Chondrocyte (in vitro differentiated cells): ENCODE measurements at regions not wholly inside any gene's neighbourhood (a gene's known extent, or its start where the extent isn't known, plus 50 kb on each side); places are given as distances from the start of the nearest gene placed in this dataset.

ENCODE experiments used
- DNase-seq: peaks from one replicate; pipeline ENCODE4 v3.0.0; 2021; ENCODE audit warnings: mixed read lengths, low spot score
- H3K27ac Mint-ChIP-seq: one replicate; pipeline ENCODE4 v1.8.0; 2021; ENCODE audit warnings: mild to moderate bottlenecking, moderate library complexity, mixed read lengths; ENCODE audit not compliant: unreplicated experiment
- H3K27me3 Mint-ChIP-seq: 2 replicates; pipeline ENCODE4 v1.8.0; 2021; ENCODE audit warnings: low read depth, mixed read lengths
- H3K36me3 Mint-ChIP-seq: 2 replicates; pipeline ENCODE4 v1.8.0; 2021; ENCODE audit warnings: low read depth, mixed read lengths
- H3K4me1 Mint-ChIP-seq: 2 replicates; pipeline ENCODE4 v1.8.0; 2021; ENCODE audit warnings: low read depth, mild to moderate bottlenecking, mixed read lengths
- H3K4me3 Mint-ChIP-seq: one replicate; pipeline ENCODE4 v1.8.0; 2021; ENCODE audit warnings: mild to moderate bottlenecking, moderate library complexity, mixed read lengths; ENCODE audit not compliant: unreplicated experiment
- H3K9me3 Mint-ChIP-seq: 2 replicates; pipeline ENCODE4 v1.8.0; 2021; ENCODE audit warnings: low read depth, mixed read lengths
- TF ChIP-seq, protein P1 (sequence below): fragments of 200-600 bp; sonication (generic); IDR thresholded peaks from 2 replicates; pipeline ENCODE4 v1.5.0; 2021; ENCODE audit warnings: antibody characterized with exemption, mild to moderate bottlenecking, moderate library complexity

DNA sequence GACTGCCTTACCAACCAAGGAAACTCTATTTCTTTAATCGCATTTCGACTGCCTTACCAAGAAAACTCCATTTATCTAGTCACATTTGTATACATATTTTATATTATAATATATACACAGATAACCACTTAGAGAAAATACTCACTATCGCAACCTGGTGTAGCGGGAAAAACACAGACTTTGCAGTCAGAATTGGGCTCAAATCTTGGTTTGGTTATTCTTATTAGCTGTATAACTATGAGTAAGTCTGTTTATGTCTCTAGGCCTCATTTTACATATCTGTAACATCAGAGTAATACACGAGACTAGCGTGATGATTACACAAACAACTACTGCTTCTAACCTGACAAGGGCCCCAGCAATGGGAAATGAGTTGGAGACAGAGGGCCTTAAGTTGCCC is 127.5 kb upstream of the POU5F2 start:
- Mint-ChIP-seq H3K27me3 (no peaks in the 10 kb centered on the region), H3K4me3 (no peak overlapping the region)
- TF ChIP-seq, protein P1, sequence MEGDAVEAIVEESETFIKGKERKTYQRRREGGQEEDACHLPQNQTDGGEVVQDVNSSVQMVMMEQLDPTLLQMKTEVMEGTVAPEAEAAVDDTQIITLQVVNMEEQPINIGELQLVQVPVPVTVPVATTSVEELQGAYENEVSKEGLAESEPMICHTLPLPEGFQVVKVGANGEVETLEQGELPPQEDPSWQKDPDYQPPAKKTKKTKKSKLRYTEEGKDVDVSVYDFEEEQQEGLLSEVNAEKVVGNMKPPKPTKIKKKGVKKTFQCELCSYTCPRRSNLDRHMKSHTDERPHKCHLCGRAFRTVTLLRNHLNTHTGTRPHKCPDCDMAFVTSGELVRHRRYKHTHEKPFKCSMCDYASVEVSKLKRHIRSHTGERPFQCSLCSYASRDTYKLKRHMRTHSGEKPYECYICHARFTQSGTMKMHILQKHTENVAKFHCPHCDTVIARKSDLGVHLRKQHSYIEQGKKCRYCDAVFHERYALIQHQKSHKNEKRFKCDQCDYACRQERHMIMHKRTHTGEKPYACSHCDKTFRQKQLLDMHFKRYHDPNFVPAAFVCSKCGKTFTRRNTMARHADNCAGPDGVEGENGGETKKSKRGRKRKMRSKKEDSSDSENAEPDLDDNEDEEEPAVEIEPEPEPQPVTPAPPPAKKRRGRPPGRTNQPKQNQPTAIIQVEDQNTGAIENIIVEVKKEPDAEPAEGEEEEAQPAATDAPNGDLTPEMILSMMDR = no peak

GRCh38 chr5:93850311-93850710 is 108.9 kb upstream of the POU5F2 start:
- TF ChIP-seq, protein P1 = no peak
- H3K36me3 Mint-ChIP-seq = peaks cover 2% of the 10 kb centered on the region
- peaks cover 4% of the 10 kb centered on the region for H3K4me1 Mint-ChIP-seq
- no peak overlapping the region for H3K4me3 Mint-ChIP-seq
- peaks cover 3% of the 10 kb centered on the region for H3K9me3 Mint-ChIP-seq
- no peak for DNase-seq
- no peak overlapping the region for H3K27ac Mint-ChIP-seq
- H3K27me3 Mint-ChIP-seq = no peaks in the 10 kb centered on the region

More for the DNA sequence above, 127.5 kb upstream of the POU5F2 start:
- no peak overlapping the region for H3K27ac Mint-ChIP-seq
- no peaks in the 10 kb centered on the region for H3K36me3 Mint-ChIP-seq
- H3K4me1 Mint-ChIP-seq = no peaks in the 10 kb centered on the region
- no peaks in the 10 kb centered on the region for H3K9me3 Mint-ChIP-seq
- no peak for DNase-seq

DNA sequence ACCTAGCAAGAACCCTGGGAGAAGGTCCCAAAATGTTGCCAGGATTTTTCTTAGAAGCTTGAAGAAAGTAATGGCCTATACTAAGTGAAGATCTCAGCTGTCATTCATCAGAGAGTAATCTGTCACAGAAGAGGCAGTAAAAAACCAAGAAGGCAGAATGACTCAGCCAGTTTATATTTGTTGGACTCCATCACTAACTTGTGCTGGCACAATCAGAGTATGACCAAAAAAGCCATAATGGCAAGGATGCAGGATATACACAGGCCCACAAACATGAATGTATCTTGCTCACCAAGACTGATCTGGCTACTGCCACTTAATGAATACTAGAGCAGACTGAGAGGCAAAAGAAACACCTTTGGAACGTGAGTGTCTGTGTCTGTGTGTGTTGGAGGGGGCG is 104.0 kb upstream of the POU5F2 start:
- no peak for DNase-seq
- TF ChIP-seq, protein P1 = no peak
- no peak overlapping the region for H3K27ac Mint-ChIP-seq
- H3K4me1 Mint-ChIP-seq = peaks cover 4% of the 10 kb centered on the region
- no peak overlapping the region for H3K4me3 Mint-ChIP-seq
- peaks cover 22% of the 10 kb centered on the region for H3K9me3 Mint-ChIP-seq
- H3K36me3 Mint-ChIP-seq = peaks cover 19% of the 10 kb centered on the region
- H3K27me3 Mint-ChIP-seq = no peaks in the 10 kb centered on the region

DNA sequence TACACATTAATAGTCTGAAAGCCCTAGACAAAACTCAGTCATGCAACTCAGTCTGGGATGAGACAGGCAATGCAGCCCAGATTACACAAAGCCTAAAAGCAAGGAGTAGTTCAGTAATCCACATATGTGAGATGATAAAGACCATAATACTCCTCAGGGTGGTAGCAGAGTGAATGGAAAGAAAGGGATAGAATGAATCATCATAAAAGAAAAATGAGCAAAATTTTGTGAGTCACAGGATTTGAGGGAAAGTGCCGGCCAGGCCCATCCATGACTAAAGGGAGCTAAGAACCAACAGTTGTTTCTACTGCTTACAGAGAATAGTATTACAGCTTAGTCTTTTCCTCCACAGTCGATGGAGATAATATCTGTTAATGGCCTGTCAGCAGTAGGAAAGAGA is 90.0 kb upstream of the POU5F2 start:
- Mint-ChIP-seq H3K4me3 (no peak overlapping the region), H3K27ac (peak overlapping the region; percentile 53), H3K9me3 (peaks cover 12% of the 10 kb centered on the region), H3K27me3 (no peaks in the 10 kb centered on the region), H3K36me3 (peaks cover 1% of the 10 kb centered on the region), H3K4me1 (peaks cover 9% of the 10 kb centered on the region)
- TF ChIP-seq, protein P1 = peak; percentile 53
- no peak for DNase-seq

- Mint-ChIP-seq H3K27ac (no peak overlapping the region), H3K27me3 (no peaks in the 10 kb centered on the region), H3K36me3 (peaks cover 1% of the 10 kb centered on the region), H3K9me3 (peaks cover 14% of the 10 kb centered on the region), H3K4me1 (peaks cover 9% of the 10 kb centered on the region), H3K4me3 (no peak overlapping the region)
- no peak for DNase-seq
- TF ChIP-seq, protein P1 = no peak
Observed at GRCh38 chr5:93830893-93831292, 89.5 kb upstream of the POU5F2 start.
